22Rv1 (cell line): ENCODE measurements at regions not wholly inside any gene's neighbourhood (a gene's known extent, or its start where the extent isn't known, plus 50 kb on each side); places are given as distances from the start of the nearest gene placed in this dataset.
"Not testable (repeated sequence)": the region's sequence is repeated elsewhere in the genome, so short reads cannot be mapped to it uniquely, and the experiment has no call there.

Source experiments
- H3K27ac ChIP-seq: fragments of 450-650 bp; 2 replicates; pipeline ENCODE4 v1.5.1; 2017
- CTCF ChIP-seq: fragments of 450-650 bp; IDR thresholded peaks from 2 replicates; pipeline ENCODE4 v1.5.1; 2017; ENCODE audit warnings: mild to moderate bottlenecking
- ZFX ChIP-seq: fragments of 450-650 bp; IDR thresholded peaks from 2 replicates; pipeline ENCODE4 v1.6.1; 2017; ENCODE audit warnings: antibody characterized with exemption, borderline replicate concordance

DNA sequence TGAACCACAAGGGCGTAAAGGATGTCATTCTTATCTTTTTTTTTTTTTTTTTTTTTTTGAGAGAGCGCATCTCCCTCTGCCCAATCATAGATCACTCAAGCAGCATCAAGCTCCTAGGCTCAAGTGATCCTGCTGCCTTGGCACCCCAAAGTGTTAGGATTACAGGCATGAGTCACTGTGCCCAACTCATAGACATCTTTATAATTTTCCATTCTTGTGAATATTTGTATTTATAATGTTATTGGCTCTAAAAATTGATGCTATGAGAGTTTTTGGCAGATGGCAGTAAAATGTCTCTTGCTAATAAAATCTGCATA, 128.7 kb downstream of the AKR1D1 start:
- no peak overlapping the region for H3K27ac ChIP-seq
- no peak for TF ChIP-seq CTCF
- no peak for TF ChIP-seq ZFX

GRCh38 chr7:138205614-138206150, 129.4 kb downstream of the AKR1D1 start:
- H3K27ac ChIP-seq = no peak overlapping the region
- TF ChIP-seq CTCF = no peak
- TF ChIP-seq ZFX = no peak

GRCh38 chr7:138207555-138207971, 131.3 kb downstream of the AKR1D1 start:
- no peak for TF ChIP-seq CTCF
- no peak for TF ChIP-seq ZFX
- H3K27ac ChIP-seq = no peak overlapping the region

DNA sequence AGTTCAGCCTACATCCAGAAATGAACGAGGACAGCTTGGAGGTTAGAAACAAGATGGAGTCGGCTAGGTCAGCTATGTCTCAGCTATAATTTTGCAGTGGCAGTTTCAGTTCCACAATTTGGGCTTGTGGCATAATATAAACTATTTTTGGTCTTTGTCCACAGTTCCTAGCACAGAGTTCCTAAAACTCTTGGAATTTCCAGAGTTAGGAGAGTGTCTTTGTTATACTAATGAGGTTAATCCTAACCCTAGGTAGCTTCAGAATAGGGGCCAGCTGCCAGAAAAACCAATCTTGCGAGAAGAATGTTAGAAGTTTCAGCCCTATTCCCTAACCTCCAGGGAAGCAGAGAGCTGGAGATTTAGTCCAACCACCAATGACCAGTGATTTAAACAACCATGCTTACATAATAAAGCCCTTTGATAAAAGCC, 131.9 kb downstream of the AKR1D1 start:
- TF ChIP-seq CTCF (no peak), ZFX (no peak)
- no peak overlapping the region for H3K27ac ChIP-seq

GRCh38 chr7:138208864-138209263, 132.6 kb downstream of the AKR1D1 start:
- no peak overlapping the region for H3K27ac ChIP-seq
- no peak for TF ChIP-seq ZFX
- TF ChIP-seq CTCF = no peak

DNA sequence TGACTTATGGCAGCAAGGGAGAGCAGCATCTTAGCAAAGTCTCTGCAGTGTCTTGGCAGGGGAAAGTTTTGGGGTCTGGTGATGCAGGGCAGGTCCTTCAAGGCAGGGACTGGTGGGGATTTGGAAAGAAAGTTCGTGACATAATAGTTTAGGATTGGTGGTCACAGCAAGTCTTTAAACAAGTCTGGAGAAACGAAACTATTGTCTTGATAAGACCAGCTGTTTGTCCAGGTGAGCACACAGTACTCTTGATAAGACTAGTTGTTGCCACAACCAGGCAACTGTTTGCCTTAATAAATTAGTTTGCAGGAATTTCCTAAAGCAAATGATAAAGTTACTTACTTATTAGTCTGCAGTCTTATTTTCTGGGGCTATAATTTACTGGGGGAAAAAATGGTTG, 136.1 kb downstream of the AKR1D1 start:
- H3K27ac ChIP-seq = no peak overlapping the region
- TF ChIP-seq CTCF (no peak), ZFX (no peak)

GRCh38 chr7:138214926-138215325, 138.7 kb downstream of the AKR1D1 start:
- no peak for TF ChIP-seq ZFX
- no peak for TF ChIP-seq CTCF
- H3K27ac ChIP-seq = no peak overlapping the region

DNA sequence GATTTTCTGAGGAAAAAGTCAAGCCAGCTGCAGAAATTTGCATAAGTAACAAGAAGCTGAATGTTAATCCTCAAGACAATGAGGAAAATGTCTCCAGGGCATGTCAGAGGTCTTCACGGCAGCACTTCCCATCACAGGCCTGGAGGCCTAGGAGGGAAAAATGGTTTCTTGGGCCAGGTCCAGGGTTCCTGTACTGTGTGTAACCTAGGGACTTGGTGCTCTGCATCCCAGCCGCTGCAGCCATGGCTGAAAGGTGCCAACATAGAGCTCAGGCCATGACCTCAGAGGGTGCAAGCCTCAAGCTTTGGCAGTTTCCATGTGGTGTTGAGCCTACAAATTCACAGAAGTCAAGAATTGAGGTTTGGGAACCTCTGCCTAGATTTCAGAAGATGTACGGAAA, 144.1 kb downstream of the AKR1D1 start:
- H3K27ac ChIP-seq = not testable (repeated sequence)

- H3K27ac ChIP-seq = not testable (repeated sequence)
Measured at GRCh38 chr7:138221388-138221787, 145.1 kb downstream of the AKR1D1 start.
